ENCODE measurements at regions not wholly inside any gene's neighbourhood (a gene's known extent, or its start where the extent isn't known, plus 50 kb on each side); places are given as distances from the start of the nearest gene placed in this dataset.

GRCh38 chr4:174086829-174087799 is 196.4 kb downstream of the FBXO8 start:
- H3K36me3 ChIP-seq (ENCODE audit: insufficient read depth, low read length): no peaks in the 10 kb centered on the region

DNA sequence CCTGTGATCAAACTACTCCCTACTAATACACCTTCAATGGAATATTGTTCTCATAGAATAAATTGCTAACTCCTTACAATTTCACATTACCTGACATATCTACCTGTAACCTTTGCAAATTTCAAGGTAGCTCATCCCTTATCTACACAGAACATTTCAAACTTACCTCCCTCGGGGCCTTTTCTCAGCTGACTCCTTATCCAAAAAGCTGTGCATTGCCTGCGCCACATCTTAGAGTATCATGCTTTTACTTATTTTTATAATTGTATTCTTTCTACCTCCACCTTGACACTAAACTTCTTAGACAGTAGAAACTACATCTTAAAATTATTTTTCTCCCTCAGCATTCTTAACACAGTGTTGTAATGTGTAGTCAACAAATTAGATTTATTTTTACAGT is 198.5 kb downstream of the FBXO8 start:
- Histone ChIP-seq H2AFZ (ENCODE audit: low read depth, low read length) (no peak overlapping the region), H3K4me3 (ENCODE audit: low read length) (no peak overlapping the region), H3K4me1 (ENCODE audit: insufficient read depth, low read length) (no peaks in the 10 kb centered on the region), H3K9me3 (ENCODE audit: low read length) (no peaks in the 10 kb centered on the region), H3K36me3 (ENCODE audit: insufficient read depth, low read length) (no peaks in the 10 kb centered on the region), H3K27me3 (ENCODE audit: insufficient read depth, low read length) (no peaks in the 10 kb centered on the region)

More at GRCh38 chr4:174086829-174087799, 196.4 kb downstream of the FBXO8 start:
- no peak overlapping the region for H3K4me3 ChIP-seq (ENCODE audit: low read length)
- no peaks in the 10 kb centered on the region for H3K9me3 ChIP-seq (ENCODE audit: low read length)
- no peaks in the 10 kb centered on the region for H3K27me3 ChIP-seq (ENCODE audit: insufficient read depth, low read length)
- no peaks in the 10 kb centered on the region for H3K4me1 ChIP-seq (ENCODE audit: insufficient read depth, low read length)
- H2AFZ ChIP-seq (ENCODE audit: low read depth, low read length): no peak overlapping the region

- no peaks in the 10 kb centered on the region for H3K4me1 ChIP-seq (ENCODE audit: insufficient read depth, low read length)
- H3K27me3 ChIP-seq (ENCODE audit: insufficient read depth, low read length): no peaks in the 10 kb centered on the region
- H3K36me3 ChIP-seq (ENCODE audit: insufficient read depth, low read length): no peaks in the 10 kb centered on the region
- no peak overlapping the region for H3K4me3 ChIP-seq (ENCODE audit: low read length)
- no peak overlapping the region for H2AFZ ChIP-seq (ENCODE audit: low read depth, low read length)
- H3K9me3 ChIP-seq (ENCODE audit: low read length): no peaks in the 10 kb centered on the region
These were observed 198.9 kb downstream of the FBXO8 start for GRCh38 chr4:174084542-174084941.

DNA sequence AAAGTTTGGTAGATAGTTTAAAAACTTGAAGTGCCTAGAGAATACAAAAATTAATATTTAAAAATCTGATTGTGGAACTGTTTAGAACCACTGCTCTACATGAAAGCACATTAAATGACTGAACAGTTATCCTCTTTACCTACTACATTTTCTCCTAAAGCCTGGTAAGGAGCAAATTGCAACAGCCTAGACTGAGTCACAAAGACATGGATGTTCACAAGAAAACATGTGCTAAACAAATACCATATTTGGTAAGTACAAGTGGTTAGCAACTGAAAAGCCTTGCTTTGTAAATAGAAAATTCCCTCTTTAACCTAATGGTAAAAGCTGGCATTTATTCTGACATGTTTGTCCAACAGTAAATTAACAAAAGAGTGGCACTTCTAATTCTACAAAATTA is 203.1 kb downstream of the FBXO8 start:
- H2AFZ ChIP-seq (ENCODE audit: low read depth, low read length): no peak overlapping the region
- H3K27me3 ChIP-seq (ENCODE audit: insufficient read depth, low read length): no peaks in the 10 kb centered on the region
- H3K4me1 ChIP-seq (ENCODE audit: insufficient read depth, low read length): no peaks in the 10 kb centered on the region
- H3K4me3 ChIP-seq (ENCODE audit: low read length): no peak overlapping the region
- no peaks in the 10 kb centered on the region for H3K9me3 ChIP-seq (ENCODE audit: low read length)
- no peaks in the 10 kb centered on the region for H3K36me3 ChIP-seq (ENCODE audit: insufficient read depth, low read length)

DNA sequence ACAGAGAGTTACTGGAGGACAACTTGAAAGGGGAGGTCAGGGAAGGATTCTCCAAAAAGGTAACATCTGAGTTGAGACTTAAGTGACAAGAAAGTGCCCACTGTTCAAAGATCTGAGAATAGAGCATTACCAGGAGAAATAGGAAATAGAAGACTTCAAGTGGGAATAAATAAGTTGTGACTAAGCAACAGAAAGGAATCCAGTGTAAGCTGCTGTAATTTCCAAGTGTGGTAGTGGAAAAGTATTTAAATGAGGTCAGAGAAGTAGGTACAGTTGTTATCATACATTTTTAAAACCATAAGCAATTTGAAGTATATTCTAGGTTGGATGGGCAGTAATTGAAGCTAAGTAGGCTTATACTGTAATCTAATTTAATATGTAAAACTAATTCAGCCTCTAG is 211.9 kb downstream of the FBXO8 start:
- Histone ChIP-seq H3K36me3 (ENCODE audit: insufficient read depth, low read length) (no peaks in the 10 kb centered on the region), H3K4me3 (ENCODE audit: low read length) (no peak overlapping the region), H3K9me3 (ENCODE audit: low read length) (no peaks in the 10 kb centered on the region), H3K4me1 (ENCODE audit: insufficient read depth, low read length) (no peaks in the 10 kb centered on the region), H2AFZ (ENCODE audit: low read depth, low read length) (no peak overlapping the region), H3K27me3 (ENCODE audit: insufficient read depth, low read length) (no peaks in the 10 kb centered on the region)

DNA sequence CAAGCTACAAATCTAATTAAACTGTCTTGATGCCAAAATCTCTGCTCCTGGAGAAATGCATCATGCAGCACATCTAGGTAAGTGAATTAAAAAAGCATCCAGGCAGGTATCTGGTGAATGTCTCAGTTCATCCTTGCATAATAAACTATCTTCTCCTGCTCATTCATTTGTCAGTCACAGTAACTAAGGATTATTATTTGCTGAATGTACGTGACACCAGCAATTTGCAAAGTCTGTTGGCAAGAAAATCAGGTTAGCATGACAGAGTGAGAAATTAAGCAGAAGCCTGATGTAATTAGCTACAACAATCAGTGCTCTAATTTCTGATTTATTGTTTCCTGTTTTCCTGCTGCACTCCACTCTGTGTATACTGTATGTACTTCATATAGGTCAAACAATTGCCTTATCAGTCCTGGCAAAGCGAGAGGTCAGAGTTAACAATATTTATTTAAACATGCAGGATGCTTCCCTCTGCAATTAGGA is 213.6 kb downstream of the FBXO8 start:
- Histone ChIP-seq H3K27me3 (ENCODE audit: insufficient read depth, low read length) (no peaks in the 10 kb centered on the region), H3K9me3 (ENCODE audit: low read length) (no peaks in the 10 kb centered on the region), H3K36me3 (ENCODE audit: insufficient read depth, low read length) (no peaks in the 10 kb centered on the region), H3K4me3 (ENCODE audit: low read length) (no peak overlapping the region), H2AFZ (ENCODE audit: low read depth, low read length) (no peak overlapping the region), H3K4me1 (ENCODE audit: insufficient read depth, low read length) (no peaks in the 10 kb centered on the region)

DNA sequence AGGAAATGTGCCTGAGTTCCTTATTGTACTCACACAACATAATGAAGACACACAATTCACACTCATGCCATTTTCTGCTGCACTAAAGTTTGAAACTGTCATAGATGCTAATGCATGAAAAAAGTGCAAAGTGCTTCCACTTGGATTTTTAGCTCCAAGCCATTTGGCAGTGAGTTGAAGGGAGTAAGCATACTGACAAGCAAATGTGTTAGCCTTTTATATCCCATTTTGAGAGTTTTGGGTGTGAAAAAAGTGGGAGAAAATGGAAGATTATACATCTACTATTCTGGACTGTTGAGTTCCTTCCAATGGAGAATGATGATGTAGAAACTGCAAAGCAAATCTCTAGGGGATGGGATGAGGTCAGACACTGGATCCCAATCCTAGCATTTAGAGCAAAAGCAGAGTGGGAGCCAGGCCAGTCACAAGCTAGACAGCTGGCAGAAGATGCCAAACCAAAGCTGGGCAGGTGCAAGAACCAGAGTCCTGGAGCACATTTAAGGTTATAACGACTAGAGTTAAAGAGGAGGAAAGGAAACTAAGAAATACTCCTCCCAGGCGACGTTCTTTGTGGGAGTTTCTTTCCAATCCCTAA is 216.8 kb downstream of the FBXO8 start:
- H3K9me3 ChIP-seq (ENCODE audit: low read length): no peaks in the 10 kb centered on the region
- H3K4me3 ChIP-seq (ENCODE audit: low read length): no peak overlapping the region
- H3K36me3 ChIP-seq (ENCODE audit: insufficient read depth, low read length): no peaks in the 10 kb centered on the region
- no peaks in the 10 kb centered on the region for H3K4me1 ChIP-seq (ENCODE audit: insufficient read depth, low read length)
- H3K27me3 ChIP-seq (ENCODE audit: insufficient read depth, low read length): no peaks in the 10 kb centered on the region
- H2AFZ ChIP-seq (ENCODE audit: low read depth, low read length): no peak overlapping the region

GRCh38 chr4:174062831-174063230 is 220.6 kb downstream of the FBXO8 start:
- Histone ChIP-seq H3K36me3 (ENCODE audit: insufficient read depth, low read length) (no peaks in the 10 kb centered on the region), H3K4me1 (ENCODE audit: insufficient read depth, low read length) (no peaks in the 10 kb centered on the region), H3K4me3 (ENCODE audit: low read length) (no peak overlapping the region), H3K9me3 (ENCODE audit: low read length) (no peaks in the 10 kb centered on the region), H3K27me3 (ENCODE audit: insufficient read depth, low read length) (no peaks in the 10 kb centered on the region), H2AFZ (ENCODE audit: low read depth, low read length) (no peak overlapping the region)

DNA sequence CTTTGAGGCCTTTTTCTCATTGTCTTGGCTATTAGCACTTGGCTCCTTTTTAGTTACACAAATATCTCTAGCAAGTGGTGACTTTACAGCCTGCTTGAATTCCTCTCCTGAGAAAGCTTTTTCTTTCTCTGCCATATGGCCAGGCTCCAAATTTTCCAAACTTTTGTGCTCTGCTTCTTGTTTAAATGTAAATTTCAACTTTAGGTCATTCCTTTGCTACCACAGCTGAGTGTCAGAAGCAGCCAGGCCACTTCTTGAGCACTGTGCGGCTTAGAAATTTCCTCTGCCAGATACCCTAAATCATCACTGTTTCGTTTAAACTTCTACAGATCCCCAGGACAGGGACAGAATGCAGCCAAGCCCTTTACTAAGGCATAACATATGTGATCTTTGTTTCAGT is 222.4 kb downstream of the FBXO8 start:
- no peaks in the 10 kb centered on the region for H3K9me3 ChIP-seq (ENCODE audit: low read length)
- H2AFZ ChIP-seq (ENCODE audit: low read depth, low read length): no peak overlapping the region
- no peak overlapping the region for H3K4me3 ChIP-seq (ENCODE audit: low read length)

GRCh38 chr4:174058846-174059245 is 224.6 kb downstream of the FBXO8 start:
- H3K36me3 ChIP-seq (ENCODE audit: insufficient read depth, low read length): no peaks in the 10 kb centered on the region
- no peak overlapping the region for H3K4me3 ChIP-seq (ENCODE audit: low read length)
- H2AFZ ChIP-seq (ENCODE audit: low read depth, low read length): no peak overlapping the region
- no peaks in the 10 kb centered on the region for H3K4me1 ChIP-seq (ENCODE audit: insufficient read depth, low read length)
- H3K9me3 ChIP-seq (ENCODE audit: low read length): no peaks in the 10 kb centered on the region
- H3K27me3 ChIP-seq (ENCODE audit: insufficient read depth, low read length): no peaks in the 10 kb centered on the region

More for the DNA sequence above, 222.4 kb downstream of the FBXO8 start:
- H3K36me3 ChIP-seq (ENCODE audit: insufficient read depth, low read length): no peaks in the 10 kb centered on the region
- H3K4me1 ChIP-seq (ENCODE audit: insufficient read depth, low read length): no peaks in the 10 kb centered on the region
- no peaks in the 10 kb centered on the region for H3K27me3 ChIP-seq (ENCODE audit: insufficient read depth, low read length)

- H3K9me3 ChIP-seq (ENCODE audit: low read length): no peaks in the 10 kb centered on the region
- H3K27me3 ChIP-seq (ENCODE audit: insufficient read depth, low read length): no peaks in the 10 kb centered on the region
These were observed 226.5 kb downstream of the FBXO8 start for GRCh38 chr4:174056959-174057358.

GRCh38 chr4:174055344-174055743 is 228.1 kb downstream of the FBXO8 start:
- H3K9me3 ChIP-seq (ENCODE audit: low read length): no peaks in the 10 kb centered on the region
- no peak overlapping the region for H3K4me3 ChIP-seq (ENCODE audit: low read length)
- no peaks in the 10 kb centered on the region for H3K36me3 ChIP-seq (ENCODE audit: insufficient read depth, low read length)
- no peaks in the 10 kb centered on the region for H3K27me3 ChIP-seq (ENCODE audit: insufficient read depth, low read length)
- no peaks in the 10 kb centered on the region for H3K4me1 ChIP-seq (ENCODE audit: insufficient read depth, low read length)
- no peak overlapping the region for H2AFZ ChIP-seq (ENCODE audit: low read depth, low read length)

More at GRCh38 chr4:174056959-174057358, 226.5 kb downstream of the FBXO8 start:
- Histone ChIP-seq H2AFZ (ENCODE audit: low read depth, low read length) (no peak overlapping the region), H3K36me3 (ENCODE audit: insufficient read depth, low read length) (no peaks in the 10 kb centered on the region), H3K4me3 (ENCODE audit: low read length) (no peak overlapping the region), H3K4me1 (ENCODE audit: insufficient read depth, low read length) (no peaks in the 10 kb centered on the region)

GRCh38 chr4:174053895-174054294 is 229.6 kb downstream of the FBXO8 start:
- Histone ChIP-seq H2AFZ (ENCODE audit: low read depth, low read length) (no peak overlapping the region), H3K9me3 (ENCODE audit: low read length) (no peaks in the 10 kb centered on the region)

More at GRCh38 chr4:174053895-174054294, 229.6 kb downstream of the FBXO8 start:
- H3K36me3 ChIP-seq (ENCODE audit: insufficient read depth, low read length): no peaks in the 10 kb centered on the region
- H3K27me3 ChIP-seq (ENCODE audit: insufficient read depth, low read length): no peaks in the 10 kb centered on the region
- no peak overlapping the region for H3K4me3 ChIP-seq (ENCODE audit: low read length)
- no peaks in the 10 kb centered on the region for H3K4me1 ChIP-seq (ENCODE audit: insufficient read depth, low read length)
